ENCODE measurements at regions not wholly inside any gene's neighbourhood (a gene's known extent, or its start where the extent isn't known, plus 50 kb on each side); places are given as distances from the start of the nearest gene placed in this dataset.
A peak's percentile ranks its signal among the peaks of the same experiment; 100 is the strongest.

- DNase-seq (ENCODE audit: low spot score), result no peak
Measured at GRCh38 chr20:41881466-41882046, 263.4 kb upstream of the CHD6 start.

GRCh38 chr20:41879123-41879522, 260.9 kb upstream of the CHD6 start:
- DNase-seq (ENCODE audit: low spot score), result no peak

- DNase-seq (ENCODE audit: low spot score), result no peak
Measured at GRCh38 chr20:41877911-41878310, 259.7 kb upstream of the CHD6 start.

- DNase-seq (ENCODE audit: low spot score), result no peak
Measured at GRCh38 chr20:41874658-41875057, 256.5 kb upstream of the CHD6 start.

- DNase-seq (ENCODE audit: low spot score), result no peak
Measured at GRCh38 chr20:41872930-41873329, 254.8 kb upstream of the CHD6 start.

GRCh38 chr20:41870869-41871462, 252.8 kb upstream of the CHD6 start:
- DNase-seq (ENCODE audit: low spot score), result no peak

GRCh38 chr20:41869261-41869660, 251.1 kb upstream of the CHD6 start:
- no peak for DNase-seq (ENCODE audit: low spot score)

- DNase-seq (ENCODE audit: low spot score), result no peak
Measured at GRCh38 chr20:41865938-41866337, 247.8 kb upstream of the CHD6 start.

- DNase-seq (ENCODE audit: low spot score), result no peak
Measured at GRCh38 chr20:41862476-41862875, 244.3 kb upstream of the CHD6 start.

- no peak for DNase-seq (ENCODE audit: low spot score)
Measured at GRCh38 chr20:41861772-41862422, 243.7 kb upstream of the CHD6 start.

- no peak for DNase-seq (ENCODE audit: low spot score)
Measured at GRCh38 chr20:41854765-41855164, 236.6 kb upstream of the CHD6 start.

GRCh38 chr20:41853806-41854205, 235.6 kb upstream of the CHD6 start:
- no peak for DNase-seq (ENCODE audit: low spot score)

- no peak for DNase-seq (ENCODE audit: low spot score)
Measured at GRCh38 chr20:41848180-41848579, 230.0 kb upstream of the CHD6 start.

- peak; percentile 1 for DNase-seq (ENCODE audit: low spot score)
Measured at GRCh38 chr20:41837669-41838224, 219.6 kb upstream of the CHD6 start.

GRCh38 chr20:41833739-41834138, 215.6 kb upstream of the CHD6 start:
- DNase-seq (ENCODE audit: low spot score), result no peak

GRCh38 chr20:41830702-41831101, 212.5 kb upstream of the CHD6 start:
- no peak for DNase-seq (ENCODE audit: low spot score)

- no peak for DNase-seq (ENCODE audit: low spot score)
Measured at GRCh38 chr20:41819436-41819835, 201.3 kb upstream of the CHD6 start.

- no peak for DNase-seq (ENCODE audit: low spot score)
Measured at GRCh38 chr20:41818991-41819390, 200.8 kb upstream of the CHD6 start.

GRCh38 chr20:41818369-41818768, 200.2 kb upstream of the CHD6 start:
- no peak for DNase-seq (ENCODE audit: low spot score)

- no peak for DNase-seq (ENCODE audit: low spot score)
Measured at GRCh38 chr20:41811456-41811855, 193.3 kb upstream of the CHD6 start.

GRCh38 chr20:41800040-41800439, 181.9 kb upstream of the CHD6 start:
- no peak for DNase-seq (ENCODE audit: low spot score)

- DNase-seq (ENCODE audit: low spot score), result no peak
Measured at GRCh38 chr20:41798930-41799502, 180.8 kb upstream of the CHD6 start.

- DNase-seq (ENCODE audit: low spot score), result no peak
Measured at GRCh38 chr20:41786158-41786557, 168.0 kb upstream of the CHD6 start.

All from globus pallidus (tissue), 1 donor.